ENCODE measurements at regions not wholly inside any gene's neighbourhood (a gene's known extent, or its start where the extent isn't known, plus 50 kb on each side); places are given as distances from the start of the nearest gene placed in this dataset.
"Not testable (repeated sequence)": the region's sequence is repeated elsewhere in the genome, so short reads cannot be mapped to it uniquely, and the experiment has no call there.

DNA sequence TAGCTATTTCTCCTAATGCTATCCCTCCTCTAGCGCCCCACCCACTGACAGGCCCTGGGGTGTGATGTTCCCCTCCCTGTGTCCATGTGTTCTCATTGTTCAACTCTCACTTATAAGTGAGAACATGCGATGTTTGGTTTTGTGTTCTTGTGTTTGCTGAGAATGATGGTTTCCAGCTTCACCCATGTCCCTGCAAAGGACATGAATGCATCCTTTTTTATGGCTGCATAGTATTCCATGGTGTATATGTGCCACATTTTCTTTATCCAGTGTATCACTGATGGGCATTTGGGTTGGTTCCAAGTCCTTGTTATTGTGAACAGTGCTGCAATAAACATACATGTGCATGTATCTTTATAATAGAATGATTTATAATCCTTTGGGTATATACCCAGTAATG lies 115.3 kb upstream of the OR9Q1 start:
- TF ChIP-seq, protein P1, sequence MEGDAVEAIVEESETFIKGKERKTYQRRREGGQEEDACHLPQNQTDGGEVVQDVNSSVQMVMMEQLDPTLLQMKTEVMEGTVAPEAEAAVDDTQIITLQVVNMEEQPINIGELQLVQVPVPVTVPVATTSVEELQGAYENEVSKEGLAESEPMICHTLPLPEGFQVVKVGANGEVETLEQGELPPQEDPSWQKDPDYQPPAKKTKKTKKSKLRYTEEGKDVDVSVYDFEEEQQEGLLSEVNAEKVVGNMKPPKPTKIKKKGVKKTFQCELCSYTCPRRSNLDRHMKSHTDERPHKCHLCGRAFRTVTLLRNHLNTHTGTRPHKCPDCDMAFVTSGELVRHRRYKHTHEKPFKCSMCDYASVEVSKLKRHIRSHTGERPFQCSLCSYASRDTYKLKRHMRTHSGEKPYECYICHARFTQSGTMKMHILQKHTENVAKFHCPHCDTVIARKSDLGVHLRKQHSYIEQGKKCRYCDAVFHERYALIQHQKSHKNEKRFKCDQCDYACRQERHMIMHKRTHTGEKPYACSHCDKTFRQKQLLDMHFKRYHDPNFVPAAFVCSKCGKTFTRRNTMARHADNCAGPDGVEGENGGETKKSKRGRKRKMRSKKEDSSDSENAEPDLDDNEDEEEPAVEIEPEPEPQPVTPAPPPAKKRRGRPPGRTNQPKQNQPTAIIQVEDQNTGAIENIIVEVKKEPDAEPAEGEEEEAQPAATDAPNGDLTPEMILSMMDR (IDR thresholded peaks at IDR 0.05; ENCODE audit: insufficient read depth, low read depth, low read length) = not testable (repeated sequence)
- not testable (repeated sequence) for TF ChIP-seq EZH2 (IDR thresholded peaks at IDR 0.05; ENCODE audit: insufficient read depth, low read length)
